ENCODE measurements at regions not wholly inside any gene's neighbourhood (a gene's known extent, or its start where the extent isn't known, plus 50 kb on each side); places are given as distances from the start of the nearest gene placed in this dataset.

DNA sequence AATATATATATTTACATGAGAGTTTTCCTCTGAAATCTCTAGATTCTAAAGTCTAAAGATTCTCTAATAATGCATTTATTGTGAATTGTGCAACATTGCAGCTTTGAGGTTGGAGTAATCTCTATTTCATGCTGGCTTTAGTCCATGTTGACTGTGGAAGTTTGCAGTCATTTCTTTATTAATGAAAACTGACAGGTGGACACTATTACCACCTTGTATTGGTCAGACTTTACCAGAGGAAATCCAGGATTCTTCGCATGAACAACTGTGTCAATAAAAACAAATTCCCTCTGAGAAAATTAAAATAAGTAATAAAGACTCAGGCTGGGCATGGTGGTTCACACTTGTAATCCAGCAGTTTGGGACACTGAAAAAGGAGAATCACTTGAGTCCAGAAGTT is 274.1 kb downstream of the SHQ1 start:
- no peaks in the 10 kb centered on the region for H3K4me1 ChIP-seq
- H3K36me3 ChIP-seq = no peaks in the 10 kb centered on the region
- H3K9me3 ChIP-seq (replicated peaks) = no peaks in the 10 kb centered on the region
- no peaks in the 10 kb centered on the region for H3K27me3 ChIP-seq (ENCODE audit: low read depth)
- DNase-seq = no peak
- intact Hi-C loops (cut with micrococcal nuclease) = no loop called here
- H3K4me3 ChIP-seq = no peak overlapping the region
- TF ChIP-seq CTCF (IDR thresholded peaks at IDR 0.05; ENCODE audit: borderline replicate concordance) = no peak
- no peak overlapping the region for H3K27ac ChIP-seq (replicated peaks)

DNA sequence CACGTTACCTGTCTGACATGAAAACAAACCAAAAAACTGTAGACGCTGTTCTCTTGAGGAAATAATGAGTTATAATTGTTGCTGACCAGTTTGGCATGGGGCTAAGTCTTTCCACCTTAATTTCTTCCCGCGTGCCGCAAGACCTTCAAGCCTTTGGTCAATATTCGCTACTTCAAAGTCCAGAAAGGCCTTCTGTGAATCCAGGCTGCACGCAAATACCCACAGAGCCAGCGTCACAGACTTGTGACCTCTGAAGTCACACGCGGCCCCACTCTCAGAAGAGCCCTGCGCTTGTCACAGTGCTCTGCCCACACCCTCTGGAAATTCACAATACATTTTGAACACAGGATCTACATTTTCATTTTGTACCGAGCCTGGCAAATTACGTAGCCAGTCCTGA is 275.2 kb downstream of the SHQ1 start:
- no peaks in the 10 kb centered on the region for H3K27me3 ChIP-seq (ENCODE audit: low read depth)
- no peaks in the 10 kb centered on the region for H3K9me3 ChIP-seq (replicated peaks)
- no peak overlapping the region for H3K27ac ChIP-seq (replicated peaks)
- DNase-seq = no peak
- H3K4me3 ChIP-seq = no peak overlapping the region
- intact Hi-C loops (cut with micrococcal nuclease) = no loop called here
- no peaks in the 10 kb centered on the region for H3K36me3 ChIP-seq
- TF ChIP-seq CTCF (IDR thresholded peaks at IDR 0.05; ENCODE audit: borderline replicate concordance) = no peak
- no peaks in the 10 kb centered on the region for H3K4me1 ChIP-seq

GRCh38 chr3:72572489-72573007 is 275.7 kb downstream of the SHQ1 start:
- Histone ChIP-seq H3K4me3 (no peak overlapping the region), H3K27me3 (ENCODE audit: low read depth) (no peaks in the 10 kb centered on the region), H3K27ac (replicated peaks) (no peak overlapping the region), H3K9me3 (replicated peaks) (no peaks in the 10 kb centered on the region), H3K4me1 (peaks cover 2% of the 10 kb centered on the region), H3K36me3 (no peaks in the 10 kb centered on the region)
- no peak for DNase-seq
- intact Hi-C loops (cut with micrococcal nuclease) = no loop called here
- no peak for TF ChIP-seq CTCF (IDR thresholded peaks at IDR 0.05; ENCODE audit: borderline replicate concordance)

DNA sequence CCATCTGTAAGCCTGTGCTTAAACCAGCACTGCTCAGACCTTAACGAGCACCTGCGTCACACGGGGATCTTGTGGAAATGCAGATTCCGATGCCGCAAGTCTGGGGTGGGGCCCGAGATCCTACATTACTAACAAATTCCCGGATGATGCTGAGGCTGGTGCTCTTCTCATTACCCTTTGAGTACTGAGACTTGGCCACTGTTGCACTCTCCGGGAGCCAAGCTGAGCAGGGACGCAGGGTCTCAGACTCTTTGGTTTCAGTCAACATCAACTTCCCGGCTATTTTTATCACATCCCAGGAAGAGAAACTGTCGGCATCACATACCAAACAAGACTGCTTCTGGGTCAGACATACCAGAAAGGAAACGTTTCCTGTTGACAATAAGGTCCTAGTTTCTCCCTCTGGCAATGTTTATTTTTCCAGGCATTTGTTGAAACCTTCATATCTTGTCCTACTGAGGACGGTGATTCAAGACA is 276.6 kb downstream of the SHQ1 start:
- no peaks in the 10 kb centered on the region for H3K9me3 ChIP-seq (replicated peaks)
- TF ChIP-seq CTCF (IDR thresholded peaks at IDR 0.05; ENCODE audit: borderline replicate concordance) = no peak
- H3K36me3 ChIP-seq = no peaks in the 10 kb centered on the region
- DNase-seq = no peak
- no peaks in the 10 kb centered on the region for H3K27me3 ChIP-seq (ENCODE audit: low read depth)
- no peak overlapping the region for H3K4me3 ChIP-seq
- intact Hi-C loops (cut with micrococcal nuclease) = no loop called here
- no peak overlapping the region for H3K27ac ChIP-seq (replicated peaks)
- peaks cover 8% of the 10 kb centered on the region for H3K4me1 ChIP-seq

GRCh38 chr3:72571052-72571451 is 277.2 kb downstream of the SHQ1 start:
- no peak overlapping the region for H3K4me3 ChIP-seq
- no peak for DNase-seq
- intact Hi-C loops (cut with micrococcal nuclease) = no loop called here

More at GRCh38 chr3:72571052-72571451, 277.2 kb downstream of the SHQ1 start:
- Histone ChIP-seq H3K9me3 (replicated peaks) (no peaks in the 10 kb centered on the region), H3K4me1 (peaks cover 8% of the 10 kb centered on the region), H3K36me3 (no peaks in the 10 kb centered on the region), H3K27ac (replicated peaks) (no peak overlapping the region), H3K27me3 (ENCODE audit: low read depth) (no peaks in the 10 kb centered on the region)
- no peak for TF ChIP-seq CTCF (IDR thresholded peaks at IDR 0.05; ENCODE audit: borderline replicate concordance)
